ENCODE measurements at regions not wholly inside any gene's neighbourhood (a gene's known extent, or its start where the extent isn't known, plus 50 kb on each side); places are given as distances from the start of the nearest gene placed in this dataset.
A peak's percentile ranks its signal among the peaks of the same experiment; 100 is the strongest.

GRCh38 chr1:87185077-87185476 lies 143.6 kb upstream of the LMO4 start:
- H3K9me3 Mint-ChIP-seq (ENCODE audit: low read depth) = no peaks in the 10 kb centered on the region
- H3K27me3 Mint-ChIP-seq = peaks cover 24% of the 10 kb centered on the region
- no peak overlapping the region for H3K27ac Mint-ChIP-seq
- TF ChIP-seq CTCF (IDR thresholded peaks at IDR 0.05; ENCODE audit: unreplicated experiment) = no peak
- H3K36me3 Mint-ChIP-seq (ENCODE audit: insufficient read depth) = no peaks in the 10 kb centered on the region
- no peak for DNase-seq (ENCODE audit: low spot score, unreplicated experiment)
- H3K4me1 Mint-ChIP-seq (ENCODE audit: low read depth) = peaks cover 15% of the 10 kb centered on the region
- H3K4me3 Mint-ChIP-seq (ENCODE audit: low read depth) = no peak overlapping the region

- Mint-ChIP-seq H3K4me3 (ENCODE audit: low read depth) (no peak overlapping the region), H3K9me3 (ENCODE audit: low read depth) (no peaks in the 10 kb centered on the region), H3K27me3 (peaks cover 23% of the 10 kb centered on the region), H3K36me3 (ENCODE audit: insufficient read depth) (no peaks in the 10 kb centered on the region), H3K4me1 (ENCODE audit: low read depth) (peaks cover 22% of the 10 kb centered on the region), H3K27ac (no peak overlapping the region)
- DNase-seq (ENCODE audit: low spot score, unreplicated experiment) = no peak
- TF ChIP-seq CTCF (IDR thresholded peaks at IDR 0.05; ENCODE audit: unreplicated experiment) = no peak
These were observed 142.3 kb upstream of the LMO4 start for GRCh38 chr1:87186346-87186745.

GRCh38 chr1:87188640-87189039 lies 140.0 kb upstream of the LMO4 start:
- H3K27me3 Mint-ChIP-seq = peaks cover 21% of the 10 kb centered on the region
- no peak overlapping the region for H3K27ac Mint-ChIP-seq
- no peak for TF ChIP-seq CTCF (IDR thresholded peaks at IDR 0.05; ENCODE audit: unreplicated experiment)

GRCh38 chr1:87190402-87190801 lies 138.3 kb upstream of the LMO4 start:
- Mint-ChIP-seq H3K9me3 (ENCODE audit: low read depth) (peaks cover 13% of the 10 kb centered on the region), H3K36me3 (ENCODE audit: insufficient read depth) (peaks cover 6% of the 10 kb centered on the region), H3K27me3 (peaks cover 21% of the 10 kb centered on the region), H3K4me3 (ENCODE audit: low read depth) (no peak overlapping the region), H3K4me1 (ENCODE audit: low read depth) (peaks cover 34% of the 10 kb centered on the region), H3K27ac (peak overlapping the region; percentile 9)
- DNase-seq (ENCODE audit: low spot score, unreplicated experiment) = no peak
- no peak for TF ChIP-seq CTCF (IDR thresholded peaks at IDR 0.05; ENCODE audit: unreplicated experiment)

More at GRCh38 chr1:87188640-87189039, 140.0 kb upstream of the LMO4 start:
- H3K36me3 Mint-ChIP-seq (ENCODE audit: insufficient read depth) = no peaks in the 10 kb centered on the region
- H3K4me1 Mint-ChIP-seq (ENCODE audit: low read depth) = peaks cover 30% of the 10 kb centered on the region
- no peaks in the 10 kb centered on the region for H3K9me3 Mint-ChIP-seq (ENCODE audit: low read depth)
- H3K4me3 Mint-ChIP-seq (ENCODE audit: low read depth) = no peak overlapping the region
- no peak for DNase-seq (ENCODE audit: low spot score, unreplicated experiment)

GRCh38 chr1:87191646-87192045 lies 137.0 kb upstream of the LMO4 start:
- no peak for TF ChIP-seq CTCF (IDR thresholded peaks at IDR 0.05; ENCODE audit: unreplicated experiment)
- Mint-ChIP-seq H3K9me3 (ENCODE audit: low read depth) (peaks cover 13% of the 10 kb centered on the region), H3K4me1 (ENCODE audit: low read depth) (peaks cover 34% of the 10 kb centered on the region), H3K36me3 (ENCODE audit: insufficient read depth) (peaks cover 7% of the 10 kb centered on the region), H3K27me3 (peaks cover 16% of the 10 kb centered on the region), H3K27ac (no peak overlapping the region), H3K4me3 (ENCODE audit: low read depth) (no peak overlapping the region)
- no peak for DNase-seq (ENCODE audit: low spot score, unreplicated experiment)
